TTC549 (cell line): ENCODE measurements at regions not wholly inside any gene's neighbourhood (a gene's known extent, or its start where the extent isn't known, plus 50 kb on each side); places are given as distances from the start of the nearest gene placed in this dataset.
"Not testable (repeated sequence)": the region's sequence is repeated elsewhere in the genome, so short reads cannot be mapped to it uniquely, and the experiment has no call there.

Source experiments
- FAIRE-seq: peaks from 2 replicates; lab custom pipeline; 2012; peaks lifted over from hg19 to GRCh38; lab: Jason Lieb, UNC

GRCh38 chr2:156937430-156937829, 320.1 kb upstream of the GALNT5 start:
- no peak for FAIRE-seq

GRCh38 chr2:156944871-156945270, 312.6 kb upstream of the GALNT5 start:
- no peak for FAIRE-seq

GRCh38 chr2:156947261-156947660, 310.2 kb upstream of the GALNT5 start:
- no peak for FAIRE-seq

GRCh38 chr2:156955701-156956100, 301.8 kb upstream of the GALNT5 start:
- FAIRE-seq: no peak

GRCh38 chr2:156956161-156956560, 301.3 kb upstream of the GALNT5 start:
- no peak for FAIRE-seq

- FAIRE-seq: no peak
Measured at GRCh38 chr2:156958374-156958773, 299.1 kb upstream of the GALNT5 start.

GRCh38 chr2:156959481-156959880, 298.0 kb upstream of the GALNT5 start:
- no peak for FAIRE-seq

GRCh38 chr2:156982615-156983014, 274.9 kb upstream of the GALNT5 start:
- no peak for FAIRE-seq

- no peak for FAIRE-seq
Measured at GRCh38 chr2:156986339-156986988, 271.0 kb upstream of the GALNT5 start.

- FAIRE-seq: no peak
Measured at GRCh38 chr2:156999661-157000060, 257.8 kb upstream of the GALNT5 start.

- no peak for FAIRE-seq
Measured at GRCh38 chr2:157004789-157005188, 252.7 kb upstream of the GALNT5 start.

GRCh38 chr2:157015015-157015575, 242.4 kb upstream of the GALNT5 start:
- no peak for FAIRE-seq

GRCh38 chr2:157023264-157023663, 234.2 kb upstream of the GALNT5 start:
- FAIRE-seq: not testable (repeated sequence)

GRCh38 chr2:157024129-157024528, 233.4 kb upstream of the GALNT5 start:
- no peak for FAIRE-seq

- FAIRE-seq: no peak
Measured at GRCh38 chr2:157032017-157032416, 225.5 kb upstream of the GALNT5 start.

GRCh38 chr2:157036726-157037125, 220.8 kb upstream of the GALNT5 start:
- no peak for FAIRE-seq

GRCh38 chr2:157043786-157044185, 213.7 kb upstream of the GALNT5 start:
- no peak for FAIRE-seq

GRCh38 chr2:157046396-157046795, 211.1 kb upstream of the GALNT5 start:
- no peak for FAIRE-seq

GRCh38 chr2:157052685-157053224, 204.8 kb upstream of the GALNT5 start:
- FAIRE-seq: no peak

- no peak for FAIRE-seq
Measured at GRCh38 chr2:157053876-157054275, 203.6 kb upstream of the GALNT5 start.

GRCh38 chr2:157055660-157056199, 201.8 kb upstream of the GALNT5 start:
- FAIRE-seq: peak; percentile 55

GRCh38 chr2:157056200-157056676, 201.3 kb upstream of the GALNT5 start:
- no peak for FAIRE-seq

- FAIRE-seq: no peak
Measured at GRCh38 chr2:157058161-157058560, 199.3 kb upstream of the GALNT5 start.

- FAIRE-seq: no peak
Measured at GRCh38 chr2:157059036-157059435, 198.5 kb upstream of the GALNT5 start.
